Mucosa of descending colon (tissue), 3 donors: ENCODE measurements at regions not wholly inside any gene's neighbourhood (a gene's known extent, or its start where the extent isn't known, plus 50 kb on each side); places are given as distances from the start of the nearest gene placed in this dataset.
A peak's percentile ranks its signal among the peaks of the same experiment; 100 is the strongest.

Source experiments
- ATAC-seq: fragments of 200-7000 bp; cut with Tn5 transposase; one replicate; pipeline ENCODE4 v1.9.1; 2020; ENCODE audit warnings: mild to moderate bottlenecking, moderate library complexity
- DNase-seq, 3 donors: peaks; one replicate each; pipeline ENCODE4 v3.0.0-alpha.2; 2020
- H3K36me3 ChIP-seq: fragments of 200-600 bp; one replicate; pipeline ENCODE4 v1.8.0; 2021; ENCODE audit warnings: low read depth, mild to moderate bottlenecking
- H3K4me1 ChIP-seq: fragments of 200-600 bp; one replicate; pipeline ENCODE4 v1.8.0; 2021; ENCODE audit warnings: low read depth, mild to moderate bottlenecking
- H3K4me3 ChIP-seq: fragments of 200-600 bp; one replicate; pipeline ENCODE4 v1.8.0; 2021; ENCODE audit warnings: mild to moderate bottlenecking
- H3K9me3 ChIP-seq: fragments of 200-600 bp; one replicate; pipeline ENCODE4 v1.8.0; 2021; ENCODE audit warnings: mild to moderate bottlenecking
- intact Hi-C, 2 donors: fragments of 100-400 bp; cut with DNase I in 1 of 2; cut with micrococcal nuclease in 1 of 2; formaldehyde crosslinking; loops; one replicate each; pipeline versions ENCODE4 v1.11.0 to v1.11.1; 2022; cut with DNase I, micrococcal nuclease
- TF ChIP-seq, protein P1 (sequence below): fragments of 200-600 bp; IDR thresholded peaks from one replicate; pipeline ENCODE4 v1.8.0; 2022; ENCODE audit warnings: antibody characterized with exemption, mild to moderate bottlenecking
- donor health status: DM: no; HTN: no; CAD: no; lungs with moderate emphysema.
- donor health status: DM: no; HTN: no; CAD: no.
- donor health status: DM: no; HTN: yes; CAD: no.

DNA sequence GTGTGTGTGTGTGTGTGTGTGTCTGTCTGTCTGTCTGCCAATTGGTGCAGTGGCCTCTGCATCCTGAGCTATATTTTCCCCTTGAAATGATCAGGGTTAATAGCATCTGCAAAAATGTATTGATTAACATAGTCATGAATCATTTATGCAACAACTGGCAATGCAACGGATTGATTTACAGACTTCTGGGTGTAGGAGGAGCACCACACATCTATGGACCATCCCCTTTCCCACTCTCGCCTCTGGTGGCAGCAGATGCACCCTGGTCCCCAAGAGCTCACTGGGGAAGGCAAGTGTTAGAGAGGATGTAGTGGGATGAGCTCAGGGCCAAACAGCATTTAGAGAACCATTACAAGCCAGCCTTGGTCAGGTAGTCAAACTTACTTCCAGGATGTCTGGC is 272.7 kb upstream of the C2CD4B start:
- Histone ChIP-seq H3K36me3 (no peaks in the 10 kb centered on the region), H3K4me3 (no peak overlapping the region), H3K4me1 (no peaks in the 10 kb centered on the region), H3K9me3 (no peaks in the 10 kb centered on the region)
- intact Hi-C loops: no loop called here
- ATAC-seq (no peak), DNase-seq (no peak)
- TF ChIP-seq, protein P1, sequence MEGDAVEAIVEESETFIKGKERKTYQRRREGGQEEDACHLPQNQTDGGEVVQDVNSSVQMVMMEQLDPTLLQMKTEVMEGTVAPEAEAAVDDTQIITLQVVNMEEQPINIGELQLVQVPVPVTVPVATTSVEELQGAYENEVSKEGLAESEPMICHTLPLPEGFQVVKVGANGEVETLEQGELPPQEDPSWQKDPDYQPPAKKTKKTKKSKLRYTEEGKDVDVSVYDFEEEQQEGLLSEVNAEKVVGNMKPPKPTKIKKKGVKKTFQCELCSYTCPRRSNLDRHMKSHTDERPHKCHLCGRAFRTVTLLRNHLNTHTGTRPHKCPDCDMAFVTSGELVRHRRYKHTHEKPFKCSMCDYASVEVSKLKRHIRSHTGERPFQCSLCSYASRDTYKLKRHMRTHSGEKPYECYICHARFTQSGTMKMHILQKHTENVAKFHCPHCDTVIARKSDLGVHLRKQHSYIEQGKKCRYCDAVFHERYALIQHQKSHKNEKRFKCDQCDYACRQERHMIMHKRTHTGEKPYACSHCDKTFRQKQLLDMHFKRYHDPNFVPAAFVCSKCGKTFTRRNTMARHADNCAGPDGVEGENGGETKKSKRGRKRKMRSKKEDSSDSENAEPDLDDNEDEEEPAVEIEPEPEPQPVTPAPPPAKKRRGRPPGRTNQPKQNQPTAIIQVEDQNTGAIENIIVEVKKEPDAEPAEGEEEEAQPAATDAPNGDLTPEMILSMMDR: no peak

DNA sequence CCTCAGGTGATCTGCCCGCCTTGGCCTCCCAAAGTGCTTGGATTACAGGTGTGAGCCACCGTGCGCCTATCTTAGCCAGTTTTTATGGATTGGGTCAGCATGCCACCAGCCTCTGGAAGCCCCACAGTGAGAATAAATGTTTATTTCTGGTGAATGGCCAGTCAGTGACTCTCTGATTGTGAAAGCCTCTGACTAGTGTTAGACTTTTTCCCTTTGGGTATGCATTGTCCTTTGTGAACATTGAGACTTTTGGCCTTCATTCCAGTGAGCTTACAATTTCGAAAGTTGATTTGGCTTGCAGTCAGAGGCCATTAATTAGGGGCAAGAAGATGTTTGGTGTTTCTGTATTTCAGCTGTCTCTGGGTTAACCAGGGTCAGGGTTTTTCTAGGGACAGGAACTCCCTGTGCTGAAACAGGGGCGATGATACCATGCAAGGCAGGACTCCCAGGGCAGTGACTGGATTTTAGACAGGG is 274.5 kb upstream of the C2CD4B start:
- Histone ChIP-seq H3K4me3 (no peak overlapping the region), H3K4me1 (no peaks in the 10 kb centered on the region), H3K36me3 (no peaks in the 10 kb centered on the region), H3K9me3 (no peaks in the 10 kb centered on the region)
- peak; percentile 30 for ATAC-seq
- TF ChIP-seq, protein P1: no peak
- DNase-seq: peak in 1 of 3 donors; percentile 33
- intact Hi-C loops: no loop called here

DNA sequence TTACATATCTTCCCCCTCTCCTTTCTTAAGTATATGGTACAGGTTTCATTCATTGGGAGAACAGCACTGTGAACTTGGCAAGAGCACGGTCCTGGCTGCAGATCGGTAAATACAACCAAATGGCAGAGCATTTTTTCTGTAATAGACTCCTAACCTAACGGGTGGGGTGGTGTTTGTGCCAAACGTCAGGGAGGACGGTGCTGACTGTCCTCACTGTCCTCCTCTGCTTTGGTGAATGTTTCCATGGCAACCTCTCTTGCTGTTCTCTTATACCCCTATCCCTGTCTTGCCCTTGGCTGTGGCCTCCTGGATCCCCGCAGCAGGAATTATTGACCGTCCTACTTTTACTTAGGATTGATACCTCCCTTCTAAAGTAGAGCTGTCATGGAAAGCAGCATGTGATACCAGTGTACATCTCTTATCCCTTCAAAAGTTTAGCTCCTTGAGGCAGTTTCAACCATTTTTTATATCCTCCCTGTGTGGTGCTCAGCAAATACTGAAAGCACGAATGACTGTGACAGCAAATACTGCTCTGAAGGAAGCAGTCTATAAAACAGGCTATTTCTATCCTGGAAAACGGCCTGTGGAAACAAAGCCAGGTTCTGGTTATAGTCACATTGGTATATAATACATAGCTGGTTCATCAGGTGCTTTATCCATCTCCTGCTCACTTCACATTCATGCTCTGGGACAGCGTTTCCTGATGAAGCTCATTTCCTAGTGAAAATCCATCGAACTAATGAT is 275.4 kb upstream of the C2CD4B start:
- H3K4me1 ChIP-seq: no peaks in the 10 kb centered on the region
- no peaks in the 10 kb centered on the region for H3K9me3 ChIP-seq
- TF ChIP-seq, protein P1: no peak
- H3K36me3 ChIP-seq: no peaks in the 10 kb centered on the region
- no peak for ATAC-seq
- DNase-seq: no peak
- intact Hi-C loops: no loop called here
- H3K4me3 ChIP-seq: no peak overlapping the region

GRCh38 chr15:62444104-62445022 is 279.3 kb upstream of the C2CD4B start:
- TF ChIP-seq, protein P1: no peak
- Histone ChIP-seq H3K4me1 (no peaks in the 10 kb centered on the region), H3K36me3 (no peaks in the 10 kb centered on the region), H3K4me3 (no peak overlapping the region), H3K9me3 (no peaks in the 10 kb centered on the region)
- intact Hi-C loops: no loop called here
- DNase-seq (no peak), ATAC-seq (peak; percentile 43)

- TF ChIP-seq, protein P1: no peak
Observed at GRCh38 chr15:62445244-62445643, 280.2 kb upstream of the C2CD4B start.

More at GRCh38 chr15:62445244-62445643, 280.2 kb upstream of the C2CD4B start:
- ATAC-seq (peak; percentile 38), DNase-seq (no peak)
- no peaks in the 10 kb centered on the region for H3K9me3 ChIP-seq
- intact Hi-C loops: no loop called here
- H3K4me3 ChIP-seq: no peak overlapping the region
- H3K4me1 ChIP-seq: no peaks in the 10 kb centered on the region
- no peaks in the 10 kb centered on the region for H3K36me3 ChIP-seq
